Stomach (tissue), 8 donors: ENCODE measurements at regions not wholly inside any gene's neighbourhood (a gene's known extent, or its start where the extent isn't known, plus 50 kb on each side); places are given as distances from the start of the nearest gene placed in this dataset.

Experiments used
- DNase-seq, 2 donors: peaks; one replicate each; pipeline versions ENCODE4 v3.0.0 to v3.0.0-alpha.2; 2013 to 2019
- H3K27ac ChIP-seq, 5 donors: fragments of 200-600 bp in 4 of 5; sonication (generic) in 4 of 5; one replicate each; pipeline ENCODE4 v1.5.1; 2013 to 2019; ENCODE audit warnings: mild to moderate bottlenecking in 1 of 5, moderate library complexity in 1 of 5
- H3K27me3 ChIP-seq, 3 donors: fragments of 200-600 bp; sonication (generic); one replicate each; pipeline ENCODE4 v1.5.1; 2017 to 2019; ENCODE audit warnings: mixed run types in 1 of 3
- H3K36me3 ChIP-seq, 4 donors: fragments of 200-600 bp; sonication (generic); 1 replicate in 3 of 4; 2 replicates in 1 of 4; pipeline ENCODE4 v1.5.1; 2016 to 2019
- H3K4me1 ChIP-seq, 4 donors: fragments of 200-600 bp; sonication (generic); one replicate each; pipeline ENCODE4 v1.5.1; 2016 to 2019
- H3K4me3 ChIP-seq, 4 donors: fragments of 200-600 bp; sonication (generic) in 3 of 4; one replicate each; pipeline ENCODE4 v1.5.1; 2016 to 2019; ENCODE audit warnings: mild to moderate bottlenecking in 1 of 4
- H3K9me3 ChIP-seq, 4 donors: fragments of 200-600 bp; sonication (generic); one replicate each; pipeline ENCODE4 v1.5.1; 2016 to 2019
- EP300 ChIP-seq: sonication (generic); formaldehyde crosslinking; IDR thresholded peaks from one replicate; pipeline ENCODE4 v1.6.1; 2017; ENCODE audit warnings: antibody characterized with exemption
- POLR2A ChIP-seq, 4 donors: fragments of 450-650 bp; IDR thresholded peaks; one replicate each; pipeline ENCODE4 v1.6.1; 2016; ENCODE audit warnings: antibody characterized with exemption in 4 of 4, control low read depth in 2 of 4, mild to moderate bottlenecking in 1 of 4, moderate library complexity in 1 of 4
- POLR2AphosphoS5 ChIP-seq, 3 donors: sonication (generic); formaldehyde crosslinking; IDR thresholded peaks; one replicate each; pipeline ENCODE4 v1.6.1; 2016; ENCODE audit warnings: antibody characterized with exemption in 3 of 3
- WGBS, 5 donors: extraction: QIAGEN DNeasy Blood & Tissue Kit in 3 of 5; methylation state at CpG; one replicate each; pipeline versions ENCODE4 v1.1.5 to v1.1.7; 2013 to 2018; 5-methylcytosine and 5-hydroxymethylcytosine counted together
- intact Hi-C: fragments of 100-400 bp; cut with DNase I; formaldehyde crosslinking; loops from one replicate; pipeline ENCODE4 v1.15.1; 2023; ENCODE audit warnings: low total_unique reads
- TF ChIP-seq, protein P1 (sequence below), 7 experiments: fragments of 450-650 bp in 4 of 7; fragments of 200-600 bp in 3 of 7; sonication (generic) in 3 of 7; IDR thresholded peaks; one replicate each; pipeline ENCODE4 v1.5.1; 2016 to 2019; ENCODE audit warnings: antibody characterized with exemption in 7 of 7, control low read depth in 2 of 7, mild to moderate bottlenecking in 1 of 7
- donor health status: healthy with polysubstance abuse.
- donor health status: Bipolar disorder and iron deficiency.
- donor health status: healthy.

DNA sequence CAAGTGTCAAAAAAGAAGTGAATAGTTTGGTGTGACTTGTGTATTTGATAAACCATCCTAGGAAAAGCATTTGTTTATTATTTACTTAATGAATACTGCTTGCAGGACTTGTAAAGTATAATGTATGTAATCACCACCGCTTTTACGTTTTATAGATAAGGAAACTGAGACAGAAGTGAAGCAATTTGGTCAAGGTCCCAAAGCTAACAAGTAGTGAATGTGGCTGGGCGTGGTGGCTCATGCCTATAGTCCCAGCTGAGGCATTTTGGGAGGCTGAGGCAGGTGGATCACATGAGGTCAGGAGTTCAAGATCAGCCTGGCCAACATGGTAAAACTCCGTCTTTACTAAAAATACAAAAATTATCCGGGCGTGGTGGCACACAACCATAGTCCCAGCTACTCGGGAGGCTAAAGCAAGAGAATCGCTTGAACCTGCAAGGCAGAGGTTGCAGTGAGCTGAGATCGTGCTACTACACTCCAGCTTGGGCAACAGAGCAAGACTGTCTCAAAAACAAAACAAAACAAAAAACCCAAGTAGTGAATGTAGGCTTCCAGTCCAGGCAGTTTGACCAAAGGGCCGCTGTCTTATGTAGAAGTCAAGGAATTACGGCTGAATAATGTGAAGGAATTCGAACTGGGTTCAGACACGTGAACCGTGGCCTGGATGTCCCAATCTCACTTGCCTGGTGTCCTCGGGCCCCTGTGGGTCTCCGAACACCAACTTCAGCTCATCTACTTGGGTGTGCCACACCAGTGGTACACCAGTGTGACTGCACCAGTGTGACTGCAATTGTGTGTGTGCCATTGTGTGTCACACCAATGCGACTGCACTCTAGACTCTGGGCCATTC is 88.3 kb upstream of the MED13L start:
- WGBS, 5 donors: 79 to 85% (median 84%) methylated on average over 17 of the region's 17 CpGs
- TF ChIP-seq, protein P1, sequence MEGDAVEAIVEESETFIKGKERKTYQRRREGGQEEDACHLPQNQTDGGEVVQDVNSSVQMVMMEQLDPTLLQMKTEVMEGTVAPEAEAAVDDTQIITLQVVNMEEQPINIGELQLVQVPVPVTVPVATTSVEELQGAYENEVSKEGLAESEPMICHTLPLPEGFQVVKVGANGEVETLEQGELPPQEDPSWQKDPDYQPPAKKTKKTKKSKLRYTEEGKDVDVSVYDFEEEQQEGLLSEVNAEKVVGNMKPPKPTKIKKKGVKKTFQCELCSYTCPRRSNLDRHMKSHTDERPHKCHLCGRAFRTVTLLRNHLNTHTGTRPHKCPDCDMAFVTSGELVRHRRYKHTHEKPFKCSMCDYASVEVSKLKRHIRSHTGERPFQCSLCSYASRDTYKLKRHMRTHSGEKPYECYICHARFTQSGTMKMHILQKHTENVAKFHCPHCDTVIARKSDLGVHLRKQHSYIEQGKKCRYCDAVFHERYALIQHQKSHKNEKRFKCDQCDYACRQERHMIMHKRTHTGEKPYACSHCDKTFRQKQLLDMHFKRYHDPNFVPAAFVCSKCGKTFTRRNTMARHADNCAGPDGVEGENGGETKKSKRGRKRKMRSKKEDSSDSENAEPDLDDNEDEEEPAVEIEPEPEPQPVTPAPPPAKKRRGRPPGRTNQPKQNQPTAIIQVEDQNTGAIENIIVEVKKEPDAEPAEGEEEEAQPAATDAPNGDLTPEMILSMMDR (IDR thresholded peaks at IDR 0.05): no peak
- TF ChIP-seq EP300 (no peak), POLR2A (IDR thresholded peaks at IDR 0.05) (no peak), POLR2AphosphoS5 (IDR thresholded peaks at IDR 0.05) (no peak)
- H3K4me1 ChIP-seq: peaks cover 16 to 29% (median 22%) of the 10 kb centered on the region in 4 donors
- intact Hi-C loops: no loop called here
- no peaks in the 10 kb centered on the region for H3K36me3 ChIP-seq
- no peaks in the 10 kb centered on the region for H3K9me3 ChIP-seq
- no peaks in the 10 kb centered on the region for H3K27me3 ChIP-seq
- DNase-seq: no peak
- H3K27ac ChIP-seq: peak overlapping the region; percentile 59 to 83 (median 73)
- no peak overlapping the region for H3K4me3 ChIP-seq

DNA sequence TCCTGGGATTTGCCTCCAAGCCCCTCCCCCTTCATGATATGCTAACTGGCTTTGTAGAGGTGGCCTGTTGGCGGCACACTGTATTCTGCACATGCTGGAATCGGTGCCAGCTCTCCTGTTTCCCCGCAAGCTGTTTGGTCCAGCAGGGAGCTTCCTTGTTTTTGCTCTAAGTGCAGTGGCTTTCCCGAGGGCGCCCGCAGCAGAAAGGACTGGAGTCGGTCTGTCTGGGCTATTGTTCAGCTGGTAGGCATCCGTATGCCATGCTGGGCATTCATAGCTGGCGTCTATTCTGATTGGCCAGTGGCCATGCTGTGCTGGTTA is 88.9 kb upstream of the MED13L start:
- no peaks in the 10 kb centered on the region for H3K27me3 ChIP-seq
- no peaks in the 10 kb centered on the region for H3K36me3 ChIP-seq
- TF ChIP-seq EP300 (no peak), POLR2AphosphoS5 (IDR thresholded peaks at IDR 0.05) (peak in 2 of 3 donors; percentile 6 to 45), POLR2A (IDR thresholded peaks at IDR 0.05) (no peak)
- TF ChIP-seq, protein P1 (IDR thresholded peaks at IDR 0.05): peak in 1 of 7 experiments; percentile 14
- 20 to 51% (median 33%) methylated on average over 6 to 9 of the region's 9 CpGs for WGBS, 5 donors
- H3K27ac ChIP-seq: peak overlapping the region; percentile 59 to 83 (median 73)
- no peaks in the 10 kb centered on the region for H3K9me3 ChIP-seq
- H3K4me1 ChIP-seq: peaks cover 16 to 29% (median 23%) of the 10 kb centered on the region in 4 donors
- H3K4me3 ChIP-seq: no peak overlapping the region
- intact Hi-C loops: no loop called here
- peak; percentile 51 to 88 for DNase-seq

DNA sequence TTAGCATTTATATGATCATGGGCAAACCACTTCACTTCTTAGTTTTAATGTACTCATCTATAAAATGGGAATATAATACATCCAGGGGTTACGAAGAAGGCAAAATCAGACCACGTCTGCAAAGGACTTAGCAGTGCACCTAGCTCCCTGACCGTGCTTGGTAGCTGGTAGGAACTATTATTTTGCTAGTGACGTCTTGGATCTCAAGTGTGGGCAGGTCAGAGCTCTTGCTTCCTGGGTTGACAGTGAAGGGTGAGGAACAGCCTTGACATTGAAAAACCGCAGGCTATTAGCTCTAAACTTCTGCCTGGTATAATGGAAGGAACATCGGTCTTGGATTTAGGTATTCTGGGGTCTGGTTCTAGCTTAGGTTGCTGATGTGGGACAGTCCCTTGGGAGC is 89.3 kb upstream of the MED13L start:
- peaks cover 16 to 29% (median 23%) of the 10 kb centered on the region in 4 donors for H3K4me1 ChIP-seq
- no peaks in the 10 kb centered on the region for H3K36me3 ChIP-seq
- 61 to 84% (median 65%) methylated on average over 6 of the region's 6 CpGs for WGBS, 5 donors
- H3K27me3 ChIP-seq: no peaks in the 10 kb centered on the region
- intact Hi-C loops: no loop called here
- no peak overlapping the region for H3K4me3 ChIP-seq
- H3K27ac ChIP-seq: peak overlapping the region; percentile 37 to 83 (median 73)
- TF ChIP-seq POLR2A (IDR thresholded peaks at IDR 0.05): no peak
- no peak for TF ChIP-seq EP300
- TF ChIP-seq, protein P1 (IDR thresholded peaks at IDR 0.05): no peak
- TF ChIP-seq POLR2AphosphoS5 (IDR thresholded peaks at IDR 0.05): no peak
- H3K9me3 ChIP-seq: no peaks in the 10 kb centered on the region
- DNase-seq: no peak

DNA sequence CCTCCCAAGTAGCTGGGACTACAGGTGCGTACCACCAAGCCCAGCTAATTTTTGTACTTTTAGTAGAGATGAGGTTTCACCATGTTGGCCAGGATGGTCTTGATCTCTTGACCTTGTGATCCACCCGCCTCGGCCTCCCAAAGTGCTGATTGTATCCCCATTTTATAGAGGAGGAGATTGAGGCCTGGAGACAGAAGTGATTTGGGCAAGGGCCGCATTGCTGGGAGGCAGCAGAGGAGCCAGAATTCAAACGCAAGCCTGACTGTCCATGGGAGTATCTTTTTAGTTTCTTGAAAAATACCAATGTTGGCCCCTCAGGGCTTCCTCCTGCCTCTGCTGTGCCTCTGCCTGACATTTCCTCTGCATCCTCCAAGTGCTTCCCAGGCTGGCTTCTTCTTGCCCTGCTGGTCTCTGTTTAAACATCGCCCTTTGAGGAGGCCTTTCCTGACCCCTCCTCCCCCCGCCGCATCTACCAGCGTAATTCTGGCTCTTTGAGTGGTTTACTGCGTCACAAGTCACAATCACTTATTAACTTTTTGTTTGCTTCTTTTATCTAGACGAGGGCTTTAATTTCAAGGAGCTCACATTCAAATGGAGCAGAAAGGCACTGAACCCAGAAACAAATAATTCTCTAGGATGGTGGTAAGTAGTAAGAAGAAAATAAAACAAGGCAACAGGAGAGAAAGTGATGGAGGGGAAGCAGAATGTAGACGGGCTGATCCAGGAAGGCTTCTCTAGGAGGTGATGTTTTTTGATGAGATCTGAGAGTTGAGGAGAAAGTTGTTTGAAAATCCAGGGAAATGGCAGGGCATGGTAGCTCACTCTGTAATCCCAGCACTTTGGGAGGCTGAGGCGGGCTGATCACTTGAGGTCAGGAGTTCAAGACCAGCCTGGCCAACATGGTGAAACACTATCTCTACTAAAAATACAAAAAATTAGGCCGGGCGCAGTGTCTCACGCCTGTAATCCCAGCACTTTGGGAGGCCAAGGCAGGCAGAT is 91.0 kb upstream of the MED13L start:
- peaks cover 23 to 41% (median 33%) of the 10 kb centered on the region in 4 donors for H3K4me1 ChIP-seq
- peak; percentile 89 to 91 for DNase-seq
- intact Hi-C loops: no loop called here
- no peak overlapping the region for H3K4me3 ChIP-seq
- peak overlapping the region; percentile 72 to 83 (median 76) for H3K27ac ChIP-seq
- TF ChIP-seq POLR2AphosphoS5 (IDR thresholded peaks at IDR 0.05) (peak in 2 of 3 donors; percentile 35 to 63), EP300 (no peak)
- TF ChIP-seq, protein P1 (IDR thresholded peaks at IDR 0.05): no peak
- no peaks in the 10 kb centered on the region for H3K36me3 ChIP-seq
- no peaks in the 10 kb centered on the region for H3K9me3 ChIP-seq
- H3K27me3 ChIP-seq: no peaks in the 10 kb centered on the region
- WGBS, 5 donors: 33 to 61% (median 51%) methylated on average over 16 of the region's 16 CpGs
